Caco-2 (cell line): ENCODE measurements at regions not wholly inside any gene's neighbourhood (a gene's known extent, or its start where the extent isn't known, plus 50 kb on each side); places are given as distances from the start of the nearest gene placed in this dataset.

Experiments used
- BruUV-seq: library from RNA; stranded (reverse); fragments of 400-500 nt; replicated peaks from 2 replicates; lab custom pipeline; 2021; lab: Mats Ljungman, UMichigan
- CTCF ChIA-PET: fragments of 300-600 bp; sonication (Branson Sonifier 250); formaldehyde crosslinking; loops from one replicate; lab custom pipeline; 2022; ENCODE audit warnings: antibody characterized with exemption; lab: Charles Lee
- POLR2A ChIA-PET: fragments of 300-600 bp; sonication (Branson Sonifier 250); formaldehyde crosslinking; loops from one replicate; lab custom pipeline; 2022; ENCODE audit warnings: antibody characterized with exemption; lab: Charles Lee
- DNase-seq, 2 experiments: peaks; one replicate each; pipeline versions ENCODE4 v3.0.0 to v3.0.0-alpha.2; 2020 to 2022
- H3K27me3 ChIP-seq: replicated peaks from 2 replicates; pipeline ENCODE4 v1.6.0; 2011; ENCODE audit warnings: low read length; ENCODE audit not compliant: control insufficient read depth, insufficient read depth
- H3K36me3 ChIP-seq: 2 replicates; pipeline ENCODE4 v1.5.1; 2011; ENCODE audit warnings: low read length; ENCODE audit not compliant: control insufficient read depth, insufficient read depth
- H3K4me1 ChIP-seq: fragments of 250-450 bp; sonication (Bioruptor Pico); 2 replicates; pipeline ENCODE4 v1.5.1; 2020; ENCODE audit warnings: mild to moderate bottlenecking
- H3K4me3 ChIP-seq: 2 replicates; pipeline ENCODE4 v1.5.1; 2011; ENCODE audit warnings: low read depth, mild to moderate bottlenecking, control low read depth, low read length
- H3K9me3 ChIP-seq: fragments of 250-450 bp; sonication (Bioruptor Pico); 2 replicates; pipeline ENCODE4 v1.5.1; 2020; ENCODE audit warnings: mild to moderate bottlenecking, moderate library complexity
- H3K27ac Mint-ChIP-seq: one replicate; pipeline ENCODE4 v1.8.0; 2022; ENCODE audit warnings: mixed read lengths; ENCODE audit not compliant: unreplicated experiment
- H3K27me3 Mint-ChIP-seq: one replicate; pipeline ENCODE4 v1.8.0; 2022; ENCODE audit warnings: mixed read lengths; ENCODE audit not compliant: insufficient read depth, unreplicated experiment
- H3K36me3 Mint-ChIP-seq: one replicate; pipeline ENCODE4 v1.8.0; 2022; ENCODE audit warnings: mild to moderate bottlenecking, mixed read lengths; ENCODE audit not compliant: insufficient read depth, unreplicated experiment
- H3K4me1 Mint-ChIP-seq: one replicate; pipeline ENCODE4 v1.8.0; 2022; ENCODE audit warnings: low read depth, mixed read lengths; ENCODE audit not compliant: unreplicated experiment
- H3K4me3 Mint-ChIP-seq: one replicate; pipeline ENCODE4 v1.8.0; 2022; ENCODE audit warnings: mild to moderate bottlenecking, moderate library complexity, mixed read lengths; ENCODE audit not compliant: unreplicated experiment
- H3K9me3 Mint-ChIP-seq: one replicate; pipeline ENCODE4 v1.8.0; 2022; ENCODE audit warnings: mixed read lengths; ENCODE audit not compliant: unreplicated experiment
- CTCF ChIP-seq, 2 experiments: fragments of 200-600 bp in 1 of 2; IDR thresholded peaks; 1 replicate in 1 of 2; 2 replicates in 1 of 2; pipeline versions ENCODE4 v1.5.1 to v1.8.0; 2011 to 2022; ENCODE audit warnings: antibody characterized with exemption in 1 of 2, control low read depth in 1 of 2, inconsistent platforms in 1 of 2, low read depth in 1 of 2, low read length in 1 of 2, mild to moderate bottlenecking in 1 of 2, moderate library complexity in 1 of 2; ENCODE audit not compliant: insufficient read depth in 1 of 2, severe bottlenecking in 1 of 2, unreplicated experiment in 1 of 2
- intact Hi-C: fragments of 100-400 bp; cut with micrococcal nuclease; formaldehyde crosslinking; loops from one replicate; pipeline ENCODE4 v1.10.0; 2022; ENCODE audit not compliant: unreplicated experiment

GRCh38 chr19:30733826-30734550, 361.8 kb downstream of the ZNF536 start:
- Mint-ChIP-seq H3K9me3 (no peaks in the 10 kb centered on the region), H3K4me3 (no peak overlapping the region), H3K27ac (no peak overlapping the region), H3K27me3 (peaks cover 15% of the 10 kb centered on the region), H3K36me3 (no peaks in the 10 kb centered on the region), H3K4me1 (no peaks in the 10 kb centered on the region)
- DNase-seq: no peak
- Histone ChIP-seq H3K36me3 (no peaks in the 10 kb centered on the region), H3K4me1 (no peaks in the 10 kb centered on the region), H3K9me3 (no peaks in the 10 kb centered on the region), H3K27me3 (no peaks in the 10 kb centered on the region), H3K4me3 (no peak overlapping the region)
- ChIA-PET CTCF (no interaction called here), POLR2A (no interaction called here)
- TF ChIP-seq CTCF (IDR thresholded peaks at IDR 0.05; ENCODE audit: insufficient read depth in 1 of 2, low read depth in 1 of 2, low read length in 1 of 2, severe bottlenecking in 1 of 2, unreplicated experiment in 1 of 2): no peak
- intact Hi-C loops: no loop called here
- no TSS peak for BruUV-seq

- POLR2A ChIA-PET: no interaction called here
- H3K4me1 Mint-ChIP-seq: no peaks in the 10 kb centered on the region
- no peak overlapping the region for H3K4me3 ChIP-seq
- no peaks in the 10 kb centered on the region for H3K4me1 ChIP-seq
- no peak overlapping the region for H3K27ac Mint-ChIP-seq
- no peaks in the 10 kb centered on the region for H3K9me3 ChIP-seq
- H3K36me3 ChIP-seq: no peaks in the 10 kb centered on the region
- no peaks in the 10 kb centered on the region for H3K36me3 Mint-ChIP-seq
- H3K27me3 ChIP-seq: no peaks in the 10 kb centered on the region
- TF ChIP-seq CTCF (IDR thresholded peaks at IDR 0.05; ENCODE audit: insufficient read depth in 1 of 2, low read depth in 1 of 2, low read length in 1 of 2, severe bottlenecking in 1 of 2, unreplicated experiment in 1 of 2): no peak
- CTCF ChIA-PET: no interaction called here
- H3K9me3 Mint-ChIP-seq: no peaks in the 10 kb centered on the region
- DNase-seq: no peak
- BruUV-seq: no TSS peak
- H3K4me3 Mint-ChIP-seq: no peak overlapping the region
- intact Hi-C loops: no loop called here
- H3K27me3 Mint-ChIP-seq: peaks cover 10% of the 10 kb centered on the region
Measured at GRCh38 chr19:30731591-30731990, 359.4 kb downstream of the ZNF536 start.

- Mint-ChIP-seq H3K4me1 (no peaks in the 10 kb centered on the region), H3K36me3 (no peaks in the 10 kb centered on the region), H3K9me3 (no peaks in the 10 kb centered on the region), H3K4me3 (no peak overlapping the region), H3K27ac (no peak overlapping the region), H3K27me3 (peaks cover 7% of the 10 kb centered on the region)
- Histone ChIP-seq H3K4me3 (no peak overlapping the region), H3K27me3 (no peaks in the 10 kb centered on the region; the same call in 1 of the 2 replicates), H3K4me1 (no peaks in the 10 kb centered on the region), H3K36me3 (no peaks in the 10 kb centered on the region), H3K9me3 (no peaks in the 10 kb centered on the region)
- ChIA-PET CTCF (interaction anchor here (0.5 kb wide), 1 partner anchor 9 kb away, joined by 3 read pairs; no protein-coding TSS in a partner anchor), POLR2A (no interaction called here)
- no peak for DNase-seq
- TF ChIP-seq CTCF (IDR thresholded peaks at IDR 0.05; ENCODE audit: insufficient read depth in 1 of 2, low read depth in 1 of 2, low read length in 1 of 2, severe bottlenecking in 1 of 2, unreplicated experiment in 1 of 2): no peak
- no TSS peak for BruUV-seq
- intact Hi-C loops: no loop called here
Measured at GRCh38 chr19:30729451-30729850, 357.3 kb downstream of the ZNF536 start.
